NCI-H1694 treated with DMSO at 0.1 percent for 48 hours (cell line): ENCODE measurements at regions not wholly inside any gene's neighbourhood (a gene's known extent, or its start where the extent isn't known, plus 50 kb on each side); places are given as distances from the start of the nearest gene placed in this dataset.
"Not testable (repeated sequence)": the region's sequence is repeated elsewhere in the genome, so short reads cannot be mapped to it uniquely, and the experiment has no call there.

Experiments
- DNase-seq: peaks from one replicate; lab custom pipeline; 2025; lab: John Stamatoyannopoulos, UW

- DNase-seq: no peak
These were observed 411.5 kb downstream of the TENT5A start for GRCh38 chr6:81340946-81341345.

- no peak for DNase-seq
These were observed 421.0 kb downstream of the TENT5A start for GRCh38 chr6:81331526-81331925.

- no peak for DNase-seq
These were observed 423.8 kb downstream of the TENT5A start for GRCh38 chr6:81328700-81329099.

- DNase-seq: no peak
These were observed 425.5 kb downstream of the TENT5A start for GRCh38 chr6:81326881-81327561.

GRCh38 chr6:81309811-81310210 lies 442.7 kb downstream of the TENT5A start:
- no peak for DNase-seq

GRCh38 chr6:81308577-81309279 lies 443.8 kb downstream of the TENT5A start:
- DNase-seq: no peak

GRCh38 chr6:81307651-81308214 lies 444.7 kb downstream of the TENT5A start:
- no peak for DNase-seq

GRCh38 chr6:81304466-81304865 lies 448.0 kb downstream of the TENT5A start:
- DNase-seq: no peak

- no peak for DNase-seq
These were observed 451.5 kb downstream of the TENT5A start for GRCh38 chr6:81300961-81301360.

- no peak for DNase-seq
These were observed 453.7 kb downstream of the TENT5A start for GRCh38 chr6:81298751-81299150.

GRCh38 chr6:81295310-81295709 lies 457.2 kb downstream of the TENT5A start:
- no peak for DNase-seq

- no peak for DNase-seq
These were observed 458.6 kb downstream of the TENT5A start for GRCh38 chr6:81293896-81294295.

GRCh38 chr6:81289229-81289628 lies 463.3 kb downstream of the TENT5A start:
- no peak for DNase-seq

- DNase-seq: no peak
These were observed 487.4 kb downstream of the TENT5A start for GRCh38 chr6:81265106-81265505.

GRCh38 chr6:81263531-81264168 lies 488.8 kb downstream of the TENT5A start:
- no peak for DNase-seq

GRCh38 chr6:81262656-81263055 lies 489.8 kb downstream of the TENT5A start:
- DNase-seq: no peak

GRCh38 chr6:81256223-81256622 lies 496.3 kb downstream of the TENT5A start:
- DNase-seq: not testable (repeated sequence)

GRCh38 chr6:81253821-81254220 lies 498.7 kb downstream of the TENT5A start:
- no peak for DNase-seq

- DNase-seq: no peak
These were observed 500.2 kb downstream of the TENT5A start for GRCh38 chr6:81252231-81252630.

GRCh38 chr6:81246200-81246599 lies 506.3 kb downstream of the TENT5A start:
- no peak for DNase-seq

GRCh38 chr6:81242624-81243023 lies 509.9 kb downstream of the TENT5A start:
- no peak for DNase-seq

- DNase-seq: peak; percentile 5
These were observed 511.1 kb downstream of the TENT5A start for GRCh38 chr6:81241126-81242041.
